ENCODE measurements at regions not wholly inside any gene's neighbourhood (a gene's known extent, or its start where the extent isn't known, plus 50 kb on each side); places are given as distances from the start of the nearest gene placed in this dataset.

GRCh38 chr4:163866728-163867315 is 372.3 kb downstream of the TMA16 start:
- Histone ChIP-seq H3K27ac (no peak overlapping the region), H3K27me3 (no peaks in the 10 kb centered on the region), H3K4me3 (no peak overlapping the region), H3K36me3 (no peaks in the 10 kb centered on the region), H3K4me1 (no peaks in the 10 kb centered on the region), H3K9me3 (no peaks in the 10 kb centered on the region)
- TF ChIP-seq CTCF (IDR thresholded peaks at IDR 0.05): no peak
- ATAC-seq (no peak), DNase-seq (no peak)
- intact Hi-C loops (cut with DNase I): no loop called here

GRCh38 chr4:163868445-163868844 is 374.0 kb downstream of the TMA16 start:
- Histone ChIP-seq H3K27me3 (no peaks in the 10 kb centered on the region), H3K27ac (no peak overlapping the region), H3K4me1 (no peaks in the 10 kb centered on the region), H3K36me3 (no peaks in the 10 kb centered on the region), H3K4me3 (no peak overlapping the region), H3K9me3 (no peaks in the 10 kb centered on the region)
- no peak for DNase-seq
- no peak for ATAC-seq
- intact Hi-C loops (cut with DNase I): no loop called here
- TF ChIP-seq CTCF (IDR thresholded peaks at IDR 0.05): no peak

- Histone ChIP-seq H3K9me3 (no peaks in the 10 kb centered on the region), H3K4me3 (no peak overlapping the region), H3K27me3 (no peaks in the 10 kb centered on the region), H3K27ac (no peak overlapping the region), H3K36me3 (no peaks in the 10 kb centered on the region), H3K4me1 (no peaks in the 10 kb centered on the region)
- intact Hi-C loops (cut with DNase I): no loop called here
- no peak for TF ChIP-seq CTCF (IDR thresholded peaks at IDR 0.05)
- DNase-seq (no peak), ATAC-seq (no peak)
Measured at GRCh38 chr4:163871078-163871477, 376.6 kb downstream of the TMA16 start.

GRCh38 chr4:163875327-163875726 is 380.8 kb downstream of the TMA16 start:
- ATAC-seq: no peak
- no peak for TF ChIP-seq CTCF (IDR thresholded peaks at IDR 0.05)
- intact Hi-C loops (cut with DNase I): no loop called here
- H3K4me3 ChIP-seq: no peak overlapping the region
- DNase-seq: no peak
- H3K27ac ChIP-seq: no peak overlapping the region
- H3K36me3 ChIP-seq: no peaks in the 10 kb centered on the region
- no peaks in the 10 kb centered on the region for H3K9me3 ChIP-seq
- H3K4me1 ChIP-seq: no peaks in the 10 kb centered on the region
- H3K27me3 ChIP-seq: no peaks in the 10 kb centered on the region

- intact Hi-C loops (cut with DNase I): no loop called here
- Histone ChIP-seq H3K27ac (no peak overlapping the region), H3K9me3 (no peaks in the 10 kb centered on the region), H3K4me3 (no peak overlapping the region), H3K27me3 (no peaks in the 10 kb centered on the region), H3K4me1 (no peaks in the 10 kb centered on the region), H3K36me3 (no peaks in the 10 kb centered on the region)
- DNase-seq (no peak), ATAC-seq (no peak)
- TF ChIP-seq CTCF (IDR thresholded peaks at IDR 0.05): no peak
Measured at GRCh38 chr4:163878336-163879121, 384.0 kb downstream of the TMA16 start.

All from upper lobe of right lung (tissue), 1 donor.